ENCODE measurements at regions not wholly inside any gene's neighbourhood (a gene's known extent, or its start where the extent isn't known, plus 50 kb on each side); places are given as distances from the start of the nearest gene placed in this dataset.
"Not testable (repeated sequence)": the region's sequence is repeated elsewhere in the genome, so short reads cannot be mapped to it uniquely, and the experiment has no call there.

DNA sequence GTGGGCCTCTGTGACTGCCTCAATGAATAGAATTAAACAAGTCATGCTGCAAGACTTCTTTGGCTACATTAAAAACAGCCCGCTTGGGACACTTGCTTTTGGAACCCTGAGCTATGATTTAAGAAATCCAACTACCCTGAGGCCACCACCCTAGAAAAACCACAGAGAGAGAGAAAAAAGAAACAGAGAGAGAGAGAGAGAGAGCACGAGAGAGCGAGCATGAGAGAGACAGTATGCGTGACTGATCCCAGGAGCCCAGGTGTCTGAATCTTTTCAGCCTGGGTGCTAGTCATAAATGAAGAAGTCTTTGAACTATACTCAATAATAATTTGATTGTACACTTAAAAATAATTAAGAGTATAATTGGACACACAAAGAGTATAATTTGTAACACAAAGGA, 123.1 kb upstream of the FREM1 start:
- DNase-seq (ENCODE audit: low read depth in 2 of 2) = no peak

DNA sequence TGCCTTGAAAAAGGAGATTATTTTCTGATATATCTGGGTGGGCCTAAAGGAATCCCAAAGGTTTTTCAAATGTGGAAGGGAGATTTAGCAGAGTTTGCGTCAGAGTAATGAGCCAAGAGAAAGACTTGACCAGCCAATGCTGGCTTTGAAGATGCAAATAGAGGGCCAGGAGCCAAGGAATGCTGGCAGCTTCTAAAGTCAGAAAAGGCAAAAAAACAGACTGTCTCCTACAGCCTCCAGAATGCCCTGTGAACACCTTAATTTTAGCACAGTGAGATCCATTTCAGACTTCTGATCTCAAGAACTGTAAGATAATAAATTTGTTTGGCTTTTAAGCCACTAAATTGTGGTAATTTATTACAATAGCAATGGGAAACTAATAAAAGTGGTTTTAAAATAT, 122.6 kb upstream of the FREM1 start:
- DNase-seq (ENCODE audit: low read depth in 2 of 2) = no peak

DNA sequence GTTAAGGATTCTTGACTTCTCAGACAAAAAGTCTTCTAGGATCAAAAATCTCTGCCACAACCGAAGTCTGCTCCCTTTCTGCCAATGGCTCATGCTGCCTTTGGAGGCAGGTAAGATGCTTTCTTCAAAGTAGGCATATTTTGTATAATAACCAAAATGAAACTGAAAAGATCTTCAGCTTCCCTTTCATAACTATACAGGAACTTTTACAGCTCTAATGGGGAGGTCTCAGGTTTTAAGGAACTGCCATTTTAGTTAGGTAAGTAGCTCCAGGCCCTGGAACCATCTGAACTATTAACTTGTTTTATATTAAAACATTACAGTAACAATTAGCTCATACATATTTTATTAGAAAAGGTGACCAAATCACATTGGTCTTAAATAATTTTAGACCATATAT, 110.9 kb upstream of the FREM1 start:
- no peak for DNase-seq (ENCODE audit: low read depth in 2 of 2)

DNA sequence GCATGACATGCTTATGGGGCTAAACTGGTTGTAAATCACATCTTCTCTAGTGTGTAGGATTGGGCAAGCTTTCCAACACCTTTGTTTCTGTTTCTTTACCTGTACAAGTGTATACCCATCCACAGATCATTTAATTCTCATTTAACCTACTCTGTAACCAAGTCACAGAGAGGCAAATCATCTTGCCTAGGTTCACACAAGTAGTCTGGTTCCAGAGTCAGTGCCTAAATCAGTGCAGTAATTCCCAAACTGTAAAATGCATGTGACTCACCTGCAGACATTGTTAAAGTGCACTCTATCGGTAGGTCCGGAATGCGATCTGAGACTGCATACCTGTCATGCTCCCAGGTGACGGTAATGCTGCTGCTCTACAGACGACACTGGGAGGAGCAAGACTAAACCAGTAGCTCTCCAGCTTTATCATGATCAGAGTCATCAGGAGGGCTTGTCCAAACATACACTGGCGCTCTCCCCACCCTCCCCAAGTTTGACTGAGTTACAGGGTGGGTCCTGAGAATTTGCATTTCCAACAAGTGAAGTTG, 107.9 kb upstream of the FREM1 start:
- DNase-seq (ENCODE audit: low read depth in 2 of 2) = no peak

DNA sequence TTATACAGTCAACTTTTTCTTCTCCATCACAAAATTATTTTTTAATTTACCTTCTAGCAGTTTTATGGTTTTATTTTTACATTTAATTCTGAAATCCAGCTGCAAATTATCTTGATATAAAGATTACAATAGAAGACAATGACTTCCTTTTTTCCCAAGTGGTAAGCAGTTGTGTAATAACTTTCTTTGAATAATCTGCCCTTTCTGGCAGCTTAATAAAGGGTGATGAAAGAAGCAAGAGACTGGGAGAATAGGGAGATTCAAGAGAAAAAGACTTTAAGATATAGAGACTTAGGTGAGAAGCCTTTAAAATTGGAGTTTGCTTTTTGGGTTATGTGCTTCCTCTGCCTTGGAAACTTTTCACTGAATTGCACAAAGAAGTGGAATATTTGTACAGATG, 100.4 kb upstream of the FREM1 start:
- DNase-seq (ENCODE audit: low read depth in 2 of 2) = no peak

DNA sequence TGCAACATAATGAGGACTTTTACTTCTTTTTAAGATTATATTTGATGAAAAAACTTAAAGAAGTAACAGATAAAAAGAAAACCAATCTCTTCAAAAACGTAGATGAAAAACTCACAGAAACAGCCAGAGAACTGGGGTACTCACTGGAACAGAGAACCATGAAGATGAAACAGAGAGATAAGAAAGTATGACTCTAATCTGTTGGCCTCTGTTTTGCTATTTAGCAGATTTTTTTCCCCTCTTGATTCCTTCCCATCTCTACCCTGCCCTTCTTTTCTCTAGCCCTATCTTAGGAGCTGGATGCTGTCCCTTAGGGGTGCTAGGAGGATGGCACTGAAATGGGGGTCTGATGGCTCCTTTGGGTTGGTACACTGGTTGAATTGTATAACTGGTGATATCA, 97.5 kb upstream of the FREM1 start:
- no peak for DNase-seq (ENCODE audit: low read depth in 2 of 2)

DNA sequence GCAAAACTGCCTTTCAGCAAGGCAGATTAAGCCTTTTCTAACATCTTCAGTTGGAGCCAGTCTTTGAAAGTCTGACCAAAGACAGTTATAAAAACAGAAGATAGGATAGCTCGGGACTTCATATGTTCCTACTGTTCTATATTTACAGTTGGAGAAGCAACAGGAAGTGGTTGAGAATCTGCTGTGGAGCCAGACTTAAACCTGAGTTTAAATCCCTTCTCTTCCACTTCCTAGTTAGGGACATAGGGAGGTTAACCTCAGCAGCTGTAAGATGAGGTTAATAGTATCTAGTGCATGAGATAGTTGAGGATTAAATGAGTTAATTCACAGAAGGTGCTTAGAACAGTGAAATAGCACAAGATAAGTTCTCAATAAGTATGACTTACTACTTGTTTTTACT, 84.5 kb upstream of the FREM1 start:
- DNase-seq (ENCODE audit: low read depth in 2 of 2) = no peak

DNA sequence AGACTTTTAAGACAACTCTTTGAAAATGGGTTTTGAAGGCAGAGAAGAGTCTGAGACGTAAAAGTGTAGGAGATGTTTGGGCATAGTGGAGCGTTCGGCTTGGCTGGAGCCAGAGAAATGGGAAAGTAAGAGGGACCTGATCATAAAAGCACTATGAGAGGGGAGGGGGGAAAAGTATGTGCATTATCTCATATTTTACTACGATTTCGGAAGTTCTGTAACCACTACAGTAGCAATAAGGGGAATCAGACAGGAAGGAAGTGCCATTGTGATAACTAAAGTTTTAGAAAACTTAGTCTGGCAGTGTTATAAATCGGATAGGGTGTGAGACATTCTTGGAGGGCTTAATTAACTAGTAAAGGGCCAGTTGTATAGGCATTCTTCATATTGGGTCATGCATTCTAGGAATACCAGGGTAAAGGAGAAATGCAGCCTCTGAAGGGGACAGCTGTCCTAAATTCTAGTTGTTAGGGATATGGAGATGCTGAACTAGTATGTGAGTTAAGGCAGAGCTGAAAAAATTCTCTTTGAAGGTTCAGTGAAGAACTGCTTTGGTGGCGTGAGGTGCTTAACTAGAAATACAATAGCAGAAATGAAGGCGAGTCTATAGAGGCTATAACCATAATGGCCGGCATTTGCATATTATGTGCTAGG, 83.8 kb upstream of the FREM1 start:
- no peak for DNase-seq (ENCODE audit: low read depth in 2 of 2)

DNA sequence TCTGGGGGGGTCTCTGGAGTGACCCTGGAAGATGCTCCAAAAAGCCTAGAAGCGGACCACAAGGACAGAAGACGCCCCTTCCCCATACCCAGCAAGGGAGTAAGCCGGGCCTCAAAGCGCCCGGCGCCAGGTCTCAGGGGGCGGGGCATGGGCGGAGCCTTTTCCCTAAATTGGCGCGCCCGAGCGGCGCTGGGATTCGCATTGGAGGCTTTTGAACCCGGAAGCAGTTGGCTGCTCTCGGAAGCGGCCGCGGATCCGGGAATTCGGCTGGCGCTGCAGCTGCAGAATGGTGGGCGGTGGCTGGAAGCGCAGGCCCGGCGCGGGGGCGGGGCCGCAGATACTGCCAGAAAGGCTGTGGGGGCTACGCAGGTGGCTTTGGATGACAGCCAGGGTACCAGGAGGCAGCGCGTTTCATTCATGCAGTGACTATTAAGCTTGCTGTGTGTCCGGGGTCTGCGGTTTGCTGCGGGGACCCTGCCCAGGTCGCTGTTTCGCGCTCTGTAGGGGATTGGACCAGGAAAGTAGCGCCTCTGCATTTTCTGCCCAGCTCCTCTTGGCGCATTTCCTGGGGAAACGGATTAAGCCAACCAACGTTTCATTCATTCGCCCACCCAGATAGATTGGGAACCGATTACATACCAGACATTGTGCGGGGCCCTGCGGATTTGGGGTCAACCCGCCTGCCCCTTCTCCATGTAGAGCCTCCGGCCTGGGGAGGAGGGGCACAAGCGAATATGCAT, 83.0 kb upstream of the FREM1 start:
- peak; percentile 75 to 77 for DNase-seq (ENCODE audit: low read depth in 2 of 2)

DNA sequence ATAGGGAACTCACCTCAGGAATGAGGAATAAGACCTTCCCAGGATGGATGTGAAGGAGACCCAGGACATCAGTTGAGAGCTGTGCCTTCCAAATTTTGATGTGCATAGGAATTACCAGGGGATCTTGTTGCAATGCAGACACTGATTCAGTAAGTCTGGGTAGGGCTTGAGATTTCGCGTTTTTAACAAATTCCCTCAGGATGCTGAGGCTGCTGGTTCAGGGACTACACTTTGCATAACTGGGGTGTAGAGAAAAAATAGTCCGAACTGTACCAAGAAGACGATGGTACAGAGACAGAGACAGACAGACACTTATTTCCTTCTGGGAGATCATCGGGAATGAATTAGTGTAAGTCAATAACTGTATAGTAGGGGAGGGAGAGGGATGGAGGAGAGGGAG, 82.3 kb upstream of the FREM1 start:
- DNase-seq (ENCODE audit: low read depth in 2 of 2) = no peak

DNA sequence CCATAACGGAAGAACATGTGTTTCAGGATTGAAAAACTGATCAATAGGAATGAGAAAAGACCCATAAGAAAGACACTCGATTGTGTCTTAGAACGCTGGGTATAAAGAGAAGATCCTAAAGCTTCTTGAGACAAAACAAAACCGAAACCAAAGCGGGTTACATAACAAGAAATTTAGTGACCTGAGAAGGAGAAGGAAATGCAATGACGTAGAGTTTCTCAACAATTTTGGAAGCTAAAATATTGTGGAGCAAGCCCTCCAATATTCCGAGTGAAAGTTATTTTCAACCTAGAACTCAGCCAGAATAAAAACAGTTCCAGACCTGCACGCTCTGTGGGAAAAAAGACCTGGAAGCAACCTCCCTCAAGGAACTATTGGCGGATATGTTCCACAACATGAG, 81.9 kb upstream of the FREM1 start:
- no peak for DNase-seq (ENCODE audit: low read depth in 2 of 2)

DNA sequence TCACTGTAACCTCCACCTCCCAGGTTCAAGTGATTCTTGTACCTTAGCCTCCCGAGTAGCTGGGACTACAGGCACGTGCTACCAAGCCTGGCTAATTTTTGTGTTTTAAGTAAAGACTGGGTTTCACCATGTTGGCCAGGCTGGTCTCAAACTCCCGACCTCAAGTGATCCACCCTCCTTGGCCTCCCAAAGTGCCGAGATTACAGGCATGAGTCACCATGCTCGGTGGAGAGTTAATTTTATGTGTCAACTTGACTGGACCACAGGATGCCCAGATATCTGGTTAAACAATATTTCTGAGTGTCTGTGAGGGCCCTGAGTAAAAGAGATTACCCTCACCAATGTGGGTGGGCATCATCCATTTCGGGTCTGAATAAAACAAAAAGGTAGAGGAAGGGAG, 80.4 kb upstream of the FREM1 start:
- not testable (repeated sequence) for DNase-seq (ENCODE audit: low read depth in 2 of 2)

DNA sequence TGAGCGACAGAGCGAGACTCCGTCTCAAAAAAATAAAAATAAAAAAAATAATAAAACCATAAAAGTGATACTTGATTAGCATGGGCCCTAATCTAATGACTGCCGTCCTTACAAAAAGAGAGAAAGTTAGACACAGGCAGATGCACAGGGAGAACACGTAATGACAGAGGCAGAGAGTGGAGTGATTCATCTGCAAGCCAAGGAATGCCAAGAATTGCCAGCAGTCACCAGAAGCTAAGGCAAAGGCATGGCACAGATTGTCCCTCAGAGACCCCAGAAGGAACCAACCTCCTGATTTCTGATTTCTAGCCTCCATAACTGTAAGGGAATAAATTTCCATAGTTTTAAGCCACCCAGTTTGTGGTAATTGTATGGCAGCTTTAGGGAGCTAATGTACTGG, 79.6 kb upstream of the FREM1 start:
- DNase-seq (ENCODE audit: low read depth in 2 of 2) = no peak

DNA sequence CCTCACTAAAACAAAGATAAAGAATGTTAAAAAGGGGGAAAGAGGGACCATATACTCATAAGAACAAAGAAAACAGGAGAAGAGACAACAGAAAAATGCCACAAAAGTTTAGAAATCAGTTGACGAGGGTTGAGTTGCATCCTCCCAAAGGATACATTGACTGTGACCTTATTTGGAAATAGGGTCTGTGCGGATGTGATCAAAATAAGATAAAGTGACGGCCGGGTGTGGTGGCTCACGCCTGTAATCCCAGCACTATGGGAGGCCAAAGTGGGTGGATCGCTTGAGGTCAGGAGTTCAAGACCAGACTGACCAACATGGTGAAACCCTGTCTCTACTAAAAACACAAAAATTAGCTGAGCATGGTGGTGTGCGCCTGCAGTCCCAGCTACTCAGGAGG, 79.1 kb upstream of the FREM1 start:
- not testable (repeated sequence) for DNase-seq (ENCODE audit: low read depth in 2 of 2)

DNA sequence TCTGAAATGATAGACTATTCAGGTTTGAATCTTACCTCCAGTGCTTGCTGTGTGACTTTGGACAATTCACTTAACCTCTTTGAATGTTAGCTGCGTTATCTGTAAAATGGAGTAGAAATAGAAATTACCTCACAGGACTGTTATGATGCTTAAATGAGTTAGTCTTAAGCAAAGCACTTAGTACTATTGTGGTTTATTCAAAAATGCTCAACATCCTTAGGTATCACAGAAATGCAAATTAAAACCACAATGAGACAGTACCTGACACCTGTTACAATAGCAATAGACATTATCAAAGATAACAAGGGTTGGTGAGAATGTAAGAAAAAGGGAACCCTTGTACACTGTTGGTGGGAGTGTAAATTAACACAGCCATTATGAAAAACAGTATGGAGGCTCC, 77.6 kb upstream of the FREM1 start:
- no peak for DNase-seq (ENCODE audit: low read depth in 2 of 2)

DNA sequence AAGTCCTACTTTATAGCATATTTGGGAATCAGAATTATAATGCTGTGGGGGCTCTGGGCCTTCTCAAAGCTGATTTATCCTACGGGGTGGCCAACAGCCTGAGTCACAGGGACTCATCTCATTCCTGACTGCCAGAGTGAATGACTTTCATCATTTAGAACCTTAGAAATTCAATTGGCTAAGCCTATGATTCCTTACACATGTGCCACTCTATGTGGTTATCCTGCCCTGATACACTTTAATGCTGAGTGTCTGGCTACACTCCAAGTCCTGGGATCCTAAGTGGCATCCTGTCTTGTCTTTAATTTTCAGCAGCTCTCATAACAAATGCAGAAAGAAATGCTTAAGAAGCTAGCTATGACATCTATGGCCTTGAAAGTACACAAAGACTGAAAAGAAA, 75.2 kb upstream of the FREM1 start:
- peak in 1 of 2 experiments; percentile 16 for DNase-seq (ENCODE audit: low read depth in 2 of 2)

DNA sequence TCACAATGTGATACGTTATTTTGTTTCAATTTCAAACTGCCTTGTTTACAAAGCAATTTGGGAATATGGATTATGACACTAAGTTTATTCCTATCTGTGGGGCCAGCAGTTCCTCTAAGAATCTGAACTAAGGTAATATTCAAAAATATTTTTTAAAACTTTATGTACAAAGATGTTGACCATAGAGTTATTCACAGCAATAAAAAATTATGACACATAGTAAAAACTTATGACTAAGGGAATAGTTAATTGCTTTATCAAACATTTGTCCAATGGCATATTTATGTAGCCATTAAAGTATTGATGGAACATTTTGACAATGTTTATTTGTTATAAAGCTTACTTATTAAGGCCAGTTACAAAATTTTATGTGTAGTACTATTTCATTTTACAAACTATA, 73.4 kb upstream of the FREM1 start:
- no peak for DNase-seq (ENCODE audit: low read depth in 2 of 2)

DNA sequence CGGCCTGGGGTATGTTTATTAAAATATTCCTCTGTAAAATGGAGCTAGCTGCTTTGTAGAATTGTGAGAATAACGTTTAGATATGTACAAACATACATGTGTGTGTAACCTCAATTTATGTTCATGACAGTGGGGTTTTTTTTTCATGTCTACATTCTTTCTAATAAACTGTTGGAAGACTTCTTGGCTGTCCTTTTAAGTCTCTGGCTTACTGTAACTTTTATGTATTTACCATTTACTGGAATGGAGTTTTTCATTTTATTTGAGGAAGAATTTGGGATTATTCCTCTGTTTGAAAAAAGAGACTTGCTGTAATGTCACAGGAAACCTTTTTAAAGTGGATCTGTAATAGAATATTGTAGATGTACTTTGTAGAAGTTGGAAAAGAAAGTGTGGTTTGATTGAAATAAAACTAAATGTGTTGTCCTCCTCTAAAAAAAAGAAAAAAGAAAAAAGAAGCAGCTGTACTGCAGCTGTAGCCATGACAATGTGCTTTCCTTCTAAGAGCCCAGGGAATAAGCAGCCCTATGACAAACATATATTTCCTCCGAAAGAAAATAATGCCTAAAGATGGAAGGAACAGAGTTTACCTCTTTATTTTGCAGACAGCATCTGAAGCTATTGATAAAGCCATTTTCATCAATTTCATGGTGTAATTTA, 71.2 kb upstream of the FREM1 start:
- no peak for DNase-seq (ENCODE audit: low read depth in 2 of 2)

DNA sequence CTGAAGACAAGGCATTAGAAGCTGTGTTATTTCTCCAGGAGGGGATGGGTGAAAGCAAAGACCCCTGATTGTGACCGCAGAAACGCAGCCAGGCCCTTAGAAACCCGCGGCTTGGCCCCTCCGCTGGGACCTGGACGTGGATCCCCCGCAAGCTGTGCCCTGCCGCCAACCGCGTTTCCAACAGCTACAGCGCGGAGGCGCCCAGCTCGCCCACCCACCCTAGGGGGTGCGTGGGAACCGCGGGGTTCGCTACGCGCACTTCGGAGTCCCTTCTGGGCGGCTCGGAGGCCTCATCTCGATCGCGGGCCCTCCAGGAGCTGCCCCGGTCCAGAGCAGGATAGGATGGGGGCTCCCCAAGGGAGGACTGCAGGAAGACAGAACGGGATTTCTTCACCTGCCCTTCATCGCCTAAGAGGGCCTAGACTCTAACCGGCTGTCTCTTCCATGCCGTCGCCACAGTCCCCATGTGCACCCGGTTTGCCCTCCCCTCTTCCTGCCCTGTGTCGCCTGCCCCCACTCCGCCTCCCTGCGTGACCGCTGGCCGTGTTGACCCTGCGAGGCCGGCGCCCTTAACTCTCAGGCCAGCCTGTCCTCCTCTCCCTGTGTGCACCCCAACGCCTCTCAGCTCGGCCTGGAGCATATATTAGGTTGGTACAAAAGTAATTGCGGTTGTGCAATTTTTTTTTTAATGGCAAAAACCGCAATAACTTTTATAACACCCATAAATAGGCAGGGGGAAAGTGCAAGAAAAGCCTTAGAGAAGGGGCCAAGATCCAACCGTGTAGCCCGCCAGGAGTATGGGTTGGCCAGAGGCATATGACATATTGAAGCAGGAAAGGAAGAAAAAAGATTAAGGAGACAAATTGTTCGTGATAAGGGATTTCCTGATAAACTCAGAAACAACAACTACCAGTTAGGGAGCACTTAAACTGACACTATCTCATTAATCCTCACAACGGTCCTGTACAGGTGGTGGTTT, 68.1 kb upstream of the FREM1 start:
- no peak for DNase-seq (ENCODE audit: low read depth in 2 of 2)

DNA sequence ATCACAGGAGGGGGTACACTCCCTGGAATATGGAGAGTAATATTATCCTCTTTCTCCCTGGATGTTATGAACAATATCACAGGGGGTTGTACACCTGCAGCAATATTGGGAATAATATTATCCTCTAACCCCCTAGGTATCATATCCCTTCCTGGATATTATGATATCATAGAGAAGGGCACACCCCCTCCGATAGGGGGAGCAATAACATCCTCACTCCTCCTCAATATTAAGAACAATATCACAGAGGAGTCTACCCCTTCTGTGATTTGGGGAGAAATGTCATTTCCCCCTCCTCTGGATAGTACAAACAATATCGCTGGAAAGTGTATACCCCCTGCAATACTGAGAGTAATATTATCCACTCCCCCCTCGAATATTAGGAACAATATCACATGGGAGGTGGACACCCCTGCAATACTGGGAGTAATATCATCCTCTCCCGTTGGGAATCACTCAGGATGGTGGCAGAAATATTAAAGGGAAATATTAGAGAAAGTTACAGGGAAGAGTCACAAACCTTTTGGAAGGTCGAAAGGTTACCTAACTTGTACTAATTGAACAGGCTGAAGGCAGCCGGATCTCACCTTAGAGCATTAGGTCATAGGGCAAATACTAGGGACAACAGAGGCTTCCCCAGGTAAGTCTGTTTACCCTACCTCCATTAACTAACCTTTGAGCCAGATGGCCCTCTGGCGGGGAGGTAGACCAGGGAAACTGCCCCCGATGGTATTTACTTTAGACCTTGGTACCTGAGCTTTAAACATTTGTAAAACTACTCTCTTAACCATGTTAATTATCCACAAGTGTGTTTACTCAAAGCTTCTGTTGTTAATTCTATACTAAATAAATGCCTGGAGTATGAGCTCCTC, 57.5 kb upstream of the FREM1 start:
- DNase-seq (ENCODE audit: low read depth in 2 of 2) = no peak

Data from fibroblast of skin of left quadriceps (primary cell).